ENCODE measurements at regions not wholly inside any gene's neighbourhood (a gene's known extent, or its start where the extent isn't known, plus 50 kb on each side); places are given as distances from the start of the nearest gene placed in this dataset.
A peak's percentile ranks its signal among the peaks of the same experiment; 100 is the strongest.

DNA sequence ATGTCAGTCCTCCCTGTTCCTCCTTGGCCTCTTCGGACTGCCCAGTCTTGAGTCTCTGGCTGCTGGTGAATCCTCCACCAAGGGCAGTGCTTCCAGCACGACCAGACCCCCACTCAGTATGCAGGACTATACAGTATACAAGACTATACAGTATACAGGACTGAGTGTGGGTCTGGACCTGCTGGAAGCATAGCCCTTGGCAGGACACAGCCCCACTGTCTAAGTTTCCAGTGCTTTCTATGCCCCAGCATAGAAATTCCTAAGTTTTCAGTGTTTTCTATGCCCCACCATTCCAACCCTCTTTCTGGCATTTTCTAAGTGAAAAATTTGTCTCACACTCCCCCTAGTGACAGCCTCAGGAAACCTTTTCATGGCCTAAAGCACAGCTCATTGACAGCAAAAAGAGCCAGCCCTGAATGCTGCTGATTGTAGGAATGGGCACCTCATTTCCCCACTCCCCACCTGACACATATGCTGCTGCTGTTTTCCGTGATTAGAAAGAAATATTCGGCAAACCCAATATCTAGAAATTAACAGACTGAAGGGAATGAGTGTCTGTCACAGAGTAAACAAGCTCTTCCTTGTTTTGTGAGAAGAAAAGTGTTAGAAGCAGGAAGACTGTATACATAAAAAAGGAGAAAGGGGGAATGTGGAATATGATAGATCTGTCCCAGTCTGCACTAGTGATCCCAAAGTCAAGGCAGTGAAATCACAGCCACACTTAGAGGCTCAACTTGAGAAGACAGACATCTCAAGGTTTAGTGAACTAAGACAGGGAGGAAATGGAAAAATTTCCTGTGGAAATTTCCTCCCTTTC lies 206.9 kb downstream of the IBTK start:
- H3K27me3 ChIP-seq (ENCODE audit: control insufficient read depth, insufficient read depth, low read length) = no peaks in the 10 kb centered on the region
- no peaks in the 10 kb centered on the region for H3K9me3 ChIP-seq (replicated peaks; ENCODE audit: control insufficient read depth, low read depth, low read length)
- H3K27ac ChIP-seq (ENCODE audit: low read length) = no peak overlapping the region
- H3K36me3 ChIP-seq (ENCODE audit: control insufficient read depth, insufficient read depth, low read length) = no peaks in the 10 kb centered on the region
- no CpG with 5 or more reads among the region's 4 CpGs for WGBS (ENCODE audit: insufficient coverage)
- H3K4me1 ChIP-seq (ENCODE audit: control insufficient read depth, insufficient read depth, low read length) = no peaks in the 10 kb centered on the region
- DNase-seq = peak; percentile 81
- no peak overlapping the region for H3K4me3 ChIP-seq (ENCODE audit: low read length)

- H3K9me3 ChIP-seq (replicated peaks; ENCODE audit: control insufficient read depth, low read depth, low read length) = no peaks in the 10 kb centered on the region
- H3K4me1 ChIP-seq (ENCODE audit: control insufficient read depth, insufficient read depth, low read length) = no peaks in the 10 kb centered on the region
- WGBS (ENCODE audit: insufficient coverage) = 34% methylated on average over 4 of the region's 5 CpGs
- no peaks in the 10 kb centered on the region for H3K36me3 ChIP-seq (ENCODE audit: control insufficient read depth, insufficient read depth, low read length)
- DNase-seq = peak; percentile 83
- H3K27ac ChIP-seq (ENCODE audit: low read length) = peak overlapping the region; percentile 16
- H3K27me3 ChIP-seq (ENCODE audit: control insufficient read depth, insufficient read depth, low read length) = no peaks in the 10 kb centered on the region
- no peak overlapping the region for H3K4me3 ChIP-seq (ENCODE audit: low read length)
Observed at GRCh38 chr6:82038631-82039030, 208.9 kb downstream of the IBTK start.

DNA sequence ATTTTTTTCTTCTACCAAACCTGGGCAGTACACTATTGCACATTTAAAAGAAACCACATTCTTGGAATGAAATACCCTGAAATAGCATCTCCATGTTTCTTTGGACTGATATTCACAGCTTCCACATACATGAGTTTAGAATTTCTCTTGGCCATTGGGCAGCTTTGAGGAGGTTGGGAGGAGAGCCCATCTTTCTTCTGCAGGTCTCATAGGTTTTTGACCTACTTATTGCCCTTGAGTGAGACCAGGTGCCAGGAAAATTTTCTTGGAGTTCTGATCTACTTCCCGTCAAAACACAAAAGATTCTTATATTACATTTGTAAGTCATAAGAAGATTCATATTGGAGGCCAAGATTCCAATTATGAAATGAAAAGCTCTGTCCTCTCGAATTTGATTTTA lies 212.0 kb downstream of the IBTK start:
- Histone ChIP-seq H3K4me3 (ENCODE audit: low read length) (no peak overlapping the region), H3K36me3 (ENCODE audit: control insufficient read depth, insufficient read depth, low read length) (no peaks in the 10 kb centered on the region), H3K27me3 (ENCODE audit: control insufficient read depth, insufficient read depth, low read length) (no peaks in the 10 kb centered on the region), H3K9me3 (replicated peaks; ENCODE audit: control insufficient read depth, low read depth, low read length) (no peaks in the 10 kb centered on the region), H3K27ac (ENCODE audit: low read length) (no peak overlapping the region), H3K4me1 (ENCODE audit: control insufficient read depth, insufficient read depth, low read length) (no peaks in the 10 kb centered on the region)
- DNase-seq = peak; percentile 83
- no CpG with 5 or more reads among the region's 2 CpGs for WGBS (ENCODE audit: insufficient coverage)

GRCh38 chr6:82033631-82034211 lies 213.8 kb downstream of the IBTK start:
- no peaks in the 10 kb centered on the region for H3K4me1 ChIP-seq (ENCODE audit: control insufficient read depth, insufficient read depth, low read length)
- no peak overlapping the region for H3K4me3 ChIP-seq (ENCODE audit: low read length)
- no CpG with 5 or more reads among the region's 3 CpGs for WGBS (ENCODE audit: insufficient coverage)
- H3K36me3 ChIP-seq (ENCODE audit: control insufficient read depth, insufficient read depth, low read length) = no peaks in the 10 kb centered on the region
- H3K27ac ChIP-seq (ENCODE audit: low read length) = peak overlapping the region; percentile 72
- no peaks in the 10 kb centered on the region for H3K9me3 ChIP-seq (replicated peaks; ENCODE audit: control insufficient read depth, low read depth, low read length)
- DNase-seq = peak; percentile 93
- H3K27me3 ChIP-seq (ENCODE audit: control insufficient read depth, insufficient read depth, low read length) = no peaks in the 10 kb centered on the region

DNA sequence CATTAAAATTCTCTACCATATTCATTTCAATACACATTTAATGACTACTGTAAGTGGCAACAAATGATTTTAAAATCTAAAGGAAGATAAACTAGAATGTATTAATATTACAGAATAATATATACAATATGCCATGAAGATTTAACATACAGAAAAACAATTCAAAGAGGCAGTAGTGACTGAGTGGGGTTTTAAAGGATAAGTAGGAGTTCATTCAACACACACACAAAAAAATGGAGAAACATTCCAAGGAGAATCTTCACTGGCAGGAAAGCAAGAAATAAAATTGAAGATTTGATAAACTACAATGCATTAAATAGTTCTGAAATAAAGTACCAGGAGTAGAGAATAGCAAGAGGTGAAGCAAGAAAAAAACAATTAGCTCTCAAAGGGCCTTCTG lies 215.1 kb downstream of the IBTK start:
- H3K36me3 ChIP-seq (ENCODE audit: control insufficient read depth, insufficient read depth, low read length) = no peaks in the 10 kb centered on the region
- no peaks in the 10 kb centered on the region for H3K27me3 ChIP-seq (ENCODE audit: control insufficient read depth, insufficient read depth, low read length)
- no peak overlapping the region for H3K4me3 ChIP-seq (ENCODE audit: low read length)
- H3K9me3 ChIP-seq (replicated peaks; ENCODE audit: control insufficient read depth, low read depth, low read length) = no peaks in the 10 kb centered on the region
- no peak for DNase-seq
- no peak overlapping the region for H3K27ac ChIP-seq (ENCODE audit: low read length)
- H3K4me1 ChIP-seq (ENCODE audit: control insufficient read depth, insufficient read depth, low read length) = no peaks in the 10 kb centered on the region

GRCh38 chr6:82030761-82031503 lies 216.6 kb downstream of the IBTK start:
- H3K4me1 ChIP-seq (ENCODE audit: control insufficient read depth, insufficient read depth, low read length) = no peaks in the 10 kb centered on the region
- DNase-seq = peak; percentile 25
- H3K27ac ChIP-seq (ENCODE audit: low read length) = no peak overlapping the region

GRCh38 chr6:82030301-82030700 lies 217.2 kb downstream of the IBTK start:
- H3K4me3 ChIP-seq (ENCODE audit: low read length) = no peak overlapping the region
- no peaks in the 10 kb centered on the region for H3K4me1 ChIP-seq (ENCODE audit: control insufficient read depth, insufficient read depth, low read length)
- H3K27me3 ChIP-seq (ENCODE audit: control insufficient read depth, insufficient read depth, low read length) = no peaks in the 10 kb centered on the region
- DNase-seq = no peak
- WGBS (ENCODE audit: insufficient coverage) = 67% methylated on average over 2 of the region's 2 CpGs
- no peak overlapping the region for H3K27ac ChIP-seq (ENCODE audit: low read length)
- H3K36me3 ChIP-seq (ENCODE audit: control insufficient read depth, insufficient read depth, low read length) = no peaks in the 10 kb centered on the region
- no peaks in the 10 kb centered on the region for H3K9me3 ChIP-seq (replicated peaks; ENCODE audit: control insufficient read depth, low read depth, low read length)

More at GRCh38 chr6:82030761-82031503, 216.6 kb downstream of the IBTK start:
- Histone ChIP-seq H3K4me3 (ENCODE audit: low read length) (no peak overlapping the region), H3K36me3 (ENCODE audit: control insufficient read depth, insufficient read depth, low read length) (no peaks in the 10 kb centered on the region), H3K9me3 (replicated peaks; ENCODE audit: control insufficient read depth, low read depth, low read length) (no peaks in the 10 kb centered on the region), H3K27me3 (ENCODE audit: control insufficient read depth, insufficient read depth, low read length) (no peaks in the 10 kb centered on the region)
- WGBS (ENCODE audit: insufficient coverage) = 57% methylated on average over 1 of the region's 2 CpGs

DNA sequence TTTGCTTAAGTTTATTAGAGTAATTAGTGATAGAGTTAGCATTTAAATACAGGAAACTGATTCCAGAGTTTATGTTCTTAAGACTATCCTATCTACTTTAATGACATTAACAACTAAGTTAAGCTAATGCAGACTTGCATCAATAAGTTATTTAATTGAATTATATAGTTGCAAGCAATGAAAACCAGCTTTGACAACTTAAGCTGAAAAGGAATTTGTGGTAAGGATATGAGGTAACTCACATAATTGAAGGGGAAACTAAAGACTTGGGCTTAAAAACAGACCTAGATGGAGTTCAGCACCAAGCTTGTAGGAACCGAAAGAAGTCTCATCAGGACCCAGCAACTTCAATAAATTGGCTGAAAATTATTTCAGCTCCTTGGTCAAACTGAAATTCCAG lies 222.3 kb downstream of the IBTK start:
- no peak overlapping the region for H3K4me3 ChIP-seq (ENCODE audit: low read length)
- no peaks in the 10 kb centered on the region for H3K36me3 ChIP-seq (ENCODE audit: control insufficient read depth, insufficient read depth, low read length)
- H3K9me3 ChIP-seq (replicated peaks; ENCODE audit: control insufficient read depth, low read depth, low read length) = no peaks in the 10 kb centered on the region
- no CpG with 5 or more reads among the region's 1 CpG for WGBS (ENCODE audit: insufficient coverage)
- no peak for DNase-seq
- H3K27me3 ChIP-seq (ENCODE audit: control insufficient read depth, insufficient read depth, low read length) = no peaks in the 10 kb centered on the region
- H3K27ac ChIP-seq (ENCODE audit: low read length) = no peak overlapping the region
- no peaks in the 10 kb centered on the region for H3K4me1 ChIP-seq (ENCODE audit: control insufficient read depth, insufficient read depth, low read length)

DNA sequence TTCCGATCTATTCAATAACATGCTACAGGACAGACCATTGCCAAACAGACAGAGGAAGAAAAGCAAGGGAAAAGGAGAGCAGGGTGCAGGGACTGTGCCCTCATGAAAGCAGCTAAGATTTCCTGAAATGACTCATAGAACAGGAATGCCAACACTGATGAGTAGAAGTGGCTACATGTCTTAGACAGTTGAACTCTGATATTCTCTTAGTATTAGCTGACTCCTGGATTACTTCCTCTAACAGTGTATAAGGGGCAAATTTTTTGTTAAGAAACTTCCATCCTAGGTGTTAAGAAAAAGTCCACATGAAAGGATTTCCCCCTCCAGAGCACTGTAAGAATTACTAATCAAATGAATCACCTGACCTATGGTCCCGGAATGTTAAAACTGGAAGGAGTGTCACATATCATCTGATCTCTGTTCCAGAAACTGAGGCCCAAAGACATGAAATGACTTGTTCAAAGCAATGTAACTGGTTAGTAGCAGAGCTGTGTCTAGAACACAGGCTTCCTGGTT lies 224.9 kb downstream of the IBTK start:
- no peak for DNase-seq
- WGBS (ENCODE audit: insufficient coverage) = no CpG with 5 or more reads among the region's 2 CpGs
- no peak overlapping the region for H3K4me3 ChIP-seq (ENCODE audit: low read length)
- no peaks in the 10 kb centered on the region for H3K9me3 ChIP-seq (replicated peaks; ENCODE audit: control insufficient read depth, low read depth, low read length)
- no peaks in the 10 kb centered on the region for H3K36me3 ChIP-seq (ENCODE audit: control insufficient read depth, insufficient read depth, low read length)
- no peak overlapping the region for H3K27ac ChIP-seq (ENCODE audit: low read length)
- H3K27me3 ChIP-seq (ENCODE audit: control insufficient read depth, insufficient read depth, low read length) = no peaks in the 10 kb centered on the region
- H3K4me1 ChIP-seq (ENCODE audit: control insufficient read depth, insufficient read depth, low read length) = no peaks in the 10 kb centered on the region

- H3K4me1 ChIP-seq (ENCODE audit: control insufficient read depth, insufficient read depth, low read length) = peaks cover 2% of the 10 kb centered on the region
- H3K27ac ChIP-seq (ENCODE audit: low read length) = no peak overlapping the region
- no peak overlapping the region for H3K4me3 ChIP-seq (ENCODE audit: low read length)
- no peaks in the 10 kb centered on the region for H3K9me3 ChIP-seq (replicated peaks; ENCODE audit: control insufficient read depth, low read depth, low read length)
- H3K27me3 ChIP-seq (ENCODE audit: control insufficient read depth, insufficient read depth, low read length) = no peaks in the 10 kb centered on the region
- no peak for DNase-seq
- H3K36me3 ChIP-seq (ENCODE audit: control insufficient read depth, insufficient read depth, low read length) = no peaks in the 10 kb centered on the region
- no CpG with 5 or more reads among the region's 3 CpGs for WGBS (ENCODE audit: insufficient coverage)
Observed at GRCh38 chr6:82017773-82018172, 229.8 kb downstream of the IBTK start.

Data from muscle of leg (tissue), 3 donors.